GM12892 (cell line): ENCODE measurements at regions not wholly inside any gene's neighbourhood (a gene's known extent, or its start where the extent isn't known, plus 50 kb on each side); places are given as distances from the start of the nearest gene placed in this dataset.

Experiments used
- DNase-seq: peaks from one replicate; pipeline ENCODE4 v3.0.0; 2011; ENCODE audit not compliant: insufficient read length
- FAIRE-seq: peaks from 2 replicates; lab custom pipeline; 2011; peaks lifted over from hg19 to GRCh38; lab: Jason Lieb, UNC
- POLR2A ChIP-seq: IDR thresholded peaks from 2 replicates; pipeline ENCODE4 v1.6.1; 2011; ENCODE audit warnings: low read depth, low read length, control low read depth
- POLR2AphosphoS5 ChIP-seq: IDR thresholded peaks from 2 replicates; pipeline ENCODE4 v1.6.1; 2011; ENCODE audit warnings: low read depth, low read length, control low read depth
- TAF1 ChIP-seq: IDR thresholded peaks from 2 replicates; pipeline ENCODE4 v1.6.1; 2011; ENCODE audit warnings: low read depth, mild to moderate bottlenecking, control low read depth, low read length, borderline replicate concordance

DNA sequence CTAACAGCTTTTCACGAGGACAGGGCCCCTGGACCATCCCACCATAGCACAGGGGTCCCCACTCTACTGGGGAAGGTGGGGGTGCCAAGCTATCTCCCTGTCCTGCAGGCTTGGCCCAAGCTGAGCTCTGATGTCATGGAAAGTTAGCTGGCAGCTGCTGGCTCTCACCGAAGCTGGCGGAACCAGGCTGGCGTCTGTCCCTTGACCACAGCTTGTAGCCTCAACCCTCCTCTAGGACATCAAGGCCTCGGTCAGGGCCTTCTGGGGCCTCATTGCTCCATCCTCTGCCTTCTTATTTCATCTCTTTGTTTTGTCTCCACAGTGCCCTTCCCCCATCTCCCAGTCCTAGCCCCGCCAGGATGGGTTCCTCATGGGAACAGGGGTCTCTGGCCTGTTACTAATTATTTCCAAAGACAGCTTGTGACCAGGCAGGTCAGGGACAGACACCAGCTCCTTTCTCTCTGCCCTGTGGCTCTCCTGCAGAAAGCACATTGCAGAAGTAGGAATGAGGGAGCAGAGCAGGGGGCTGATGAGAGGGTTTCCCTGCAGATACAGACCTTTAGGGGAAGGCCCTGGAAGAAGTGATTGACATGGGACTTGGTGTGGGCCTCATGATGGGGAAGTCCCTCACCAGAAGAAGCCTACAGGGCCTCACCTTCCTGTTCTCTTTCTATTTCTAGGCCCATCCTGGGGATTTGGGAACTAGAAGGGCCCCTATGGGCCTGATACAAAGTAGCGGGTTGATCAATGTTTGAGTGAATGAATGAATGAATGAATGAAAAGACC lies 97.5 kb upstream of the ALX4 start:
- DNase-seq (no peak), FAIRE-seq (no peak)
- TF ChIP-seq TAF1 (no peak), POLR2A (no peak), POLR2AphosphoS5 (no peak)

DNA sequence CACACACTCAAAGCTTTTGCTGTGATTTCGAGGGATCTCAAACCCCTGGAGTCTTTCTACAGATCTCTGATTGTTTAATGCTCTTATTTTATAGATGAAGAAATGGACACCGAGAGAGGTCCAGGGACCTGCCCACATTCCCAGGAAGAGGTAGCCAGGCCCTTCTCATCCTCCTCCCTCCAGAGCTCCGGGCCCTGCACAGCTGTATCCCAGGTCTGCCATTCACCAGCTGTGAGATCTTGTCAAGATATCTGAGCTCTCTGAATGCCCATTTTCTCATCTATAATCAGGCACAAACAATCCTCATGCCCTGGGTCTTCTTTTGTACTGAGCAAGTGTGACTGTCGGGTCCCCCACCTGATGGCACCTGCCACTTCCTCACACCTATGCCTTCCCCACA lies 98.2 kb upstream of the ALX4 start:
- TF ChIP-seq POLR2A (no peak), POLR2AphosphoS5 (no peak), TAF1 (no peak)
- FAIRE-seq (no peak), DNase-seq (no peak)

DNA sequence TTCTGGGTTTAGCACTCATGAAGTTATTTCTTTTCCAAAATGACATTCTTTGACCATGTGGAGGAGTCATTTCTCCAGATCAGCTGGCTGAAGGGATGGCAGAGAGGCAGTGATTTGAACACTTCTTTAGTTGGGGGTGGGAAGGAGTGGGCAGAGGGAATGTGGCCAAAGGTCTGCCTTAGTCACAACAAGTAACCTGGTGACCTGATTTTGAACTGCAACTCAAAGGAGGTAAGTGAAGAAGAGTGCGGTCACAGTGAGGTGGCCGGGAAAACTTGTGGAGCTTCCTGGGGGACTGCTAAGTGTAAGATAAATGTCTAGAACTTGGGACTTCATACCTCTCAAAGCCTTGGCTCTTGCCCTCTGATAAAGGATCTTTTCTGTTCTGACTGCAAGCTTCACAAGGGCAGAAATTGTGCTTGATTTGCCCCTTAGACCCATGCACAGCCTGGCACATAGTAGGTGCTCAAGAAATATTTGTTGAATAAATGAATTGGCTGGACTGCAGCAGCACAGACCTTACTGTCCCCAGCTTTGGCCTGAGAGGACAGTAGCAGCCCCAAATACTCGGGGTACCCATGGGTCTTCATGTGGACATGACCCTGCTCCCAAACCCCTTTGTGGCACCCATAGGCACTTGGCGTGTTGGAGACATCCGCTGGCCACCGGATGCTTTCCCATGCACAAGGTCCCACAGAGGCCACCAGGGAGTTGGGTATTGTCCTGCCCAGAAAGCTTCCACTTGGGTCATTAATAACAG lies 99.0 kb upstream of the ALX4 start:
- TF ChIP-seq TAF1 (no peak), POLR2A (no peak), POLR2AphosphoS5 (no peak)
- FAIRE-seq (no peak), DNase-seq (no peak)

DNA sequence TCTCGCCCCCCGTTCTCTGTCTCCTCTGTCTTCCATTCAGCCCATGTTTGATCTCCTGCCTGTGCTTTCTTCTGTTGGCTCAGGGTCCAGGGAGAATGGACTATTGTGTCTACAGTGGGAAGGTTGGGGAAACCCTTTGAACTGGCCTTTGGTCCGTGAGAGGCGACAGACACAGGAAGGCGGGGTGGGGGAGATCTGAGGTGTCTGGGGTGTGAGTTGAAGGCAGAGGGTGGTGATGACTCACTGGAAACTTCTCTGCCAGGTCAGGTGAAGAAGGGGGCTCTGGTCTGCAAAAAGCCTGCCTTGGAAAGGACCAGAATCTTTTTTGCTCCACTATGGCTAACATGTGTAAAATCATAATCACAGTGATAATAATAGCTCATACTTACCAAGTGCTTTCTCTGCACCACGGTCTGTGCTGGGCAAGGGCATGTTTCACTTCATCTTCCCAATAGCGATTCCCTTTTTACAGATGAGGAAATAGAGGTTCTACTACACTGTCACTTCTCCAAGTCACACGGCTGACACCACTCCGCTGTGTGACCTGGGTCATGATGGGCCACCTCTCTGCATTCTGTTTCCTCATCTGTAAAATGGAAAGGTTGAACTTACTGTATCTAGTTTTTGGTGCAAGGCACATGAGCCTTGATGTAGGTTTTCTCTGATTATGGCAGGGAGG lies 99.8 kb upstream of the ALX4 start:
- no peak for FAIRE-seq
- no peak for TF ChIP-seq POLR2AphosphoS5
- no peak for TF ChIP-seq POLR2A
- DNase-seq = no peak

DNA sequence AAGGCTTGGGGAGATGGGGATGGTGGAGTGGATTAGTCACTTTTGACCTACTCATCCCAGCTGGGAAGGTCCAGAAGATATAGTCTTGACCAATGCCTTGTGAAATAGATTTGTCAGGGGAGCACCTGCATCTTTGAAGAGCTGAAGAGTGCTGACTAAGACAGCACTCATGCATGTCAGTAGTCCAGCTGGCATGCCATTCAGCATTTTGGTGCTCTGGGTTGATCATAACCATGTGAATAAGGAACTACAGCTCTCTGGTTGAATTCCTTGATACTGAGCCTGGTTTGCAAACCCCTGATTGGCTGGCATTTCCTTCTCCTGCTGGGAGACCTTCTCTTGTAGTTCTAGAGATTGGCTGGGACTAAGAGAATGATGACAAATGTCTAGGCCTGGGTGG lies 106.8 kb upstream of the ALX4 start:
- no peak for DNase-seq
- no peak for TF ChIP-seq TAF1
- no peak for TF ChIP-seq POLR2A
- no peak for TF ChIP-seq POLR2AphosphoS5
- FAIRE-seq = no peak

DNA sequence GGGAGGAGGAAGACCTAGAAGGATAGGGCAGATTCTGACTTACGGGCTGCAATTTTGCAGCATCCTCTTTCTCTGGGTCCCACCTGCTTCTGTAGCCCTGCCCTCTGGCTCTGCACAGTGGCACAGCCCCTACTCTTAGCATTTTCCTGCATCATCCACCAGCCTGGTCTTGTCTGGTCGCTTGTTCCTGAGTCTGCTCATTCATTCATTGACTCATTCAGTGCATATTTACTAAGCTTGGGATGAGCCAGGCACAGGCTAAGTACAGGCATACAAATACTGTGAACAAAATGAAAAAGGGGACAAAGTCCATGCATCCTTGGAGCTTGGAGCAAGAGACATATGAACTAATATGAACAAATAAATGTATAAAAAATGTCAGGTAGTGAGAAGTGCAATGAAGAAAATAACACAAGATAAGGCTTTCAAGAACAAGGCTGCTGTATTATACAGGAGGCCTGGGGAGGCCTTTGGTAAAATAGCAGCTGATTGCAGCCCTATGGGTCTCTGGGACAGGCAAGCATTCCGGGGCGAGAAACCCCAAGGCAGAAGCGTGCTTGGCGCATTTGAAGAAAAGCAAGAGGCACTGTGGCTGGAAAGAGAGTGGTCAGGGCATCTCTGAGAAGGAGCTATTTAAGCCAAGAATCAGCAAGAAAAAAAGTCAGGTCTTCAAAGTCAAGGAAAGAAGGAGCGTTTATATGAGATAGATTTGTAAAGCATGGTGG lies 108.0 kb upstream of the ALX4 start:
- no peak for FAIRE-seq
- TF ChIP-seq POLR2A (no peak), POLR2AphosphoS5 (no peak), TAF1 (no peak)
- DNase-seq = no peak

DNA sequence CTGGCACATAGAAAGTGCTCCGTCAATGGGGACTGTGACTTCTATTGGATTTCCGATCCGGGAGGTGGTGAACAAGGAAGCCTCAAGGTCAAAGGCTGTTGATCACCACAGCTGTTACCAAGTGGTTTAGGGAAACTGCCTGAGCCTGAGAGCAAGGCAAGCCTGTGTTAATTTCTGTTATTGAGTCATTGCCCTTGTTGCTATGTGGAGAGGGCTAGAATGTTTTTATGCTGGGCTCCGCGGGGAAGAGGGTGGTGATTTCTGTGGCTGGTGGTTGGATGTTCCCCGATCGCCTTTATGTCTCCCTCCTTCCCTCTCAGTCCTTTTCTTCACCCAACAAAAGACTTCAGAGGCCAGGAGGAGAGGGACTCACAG lies 108.5 kb upstream of the ALX4 start:
- TF ChIP-seq TAF1 (no peak), POLR2A (no peak), POLR2AphosphoS5 (no peak)
- FAIRE-seq (no peak), DNase-seq (no peak)

DNA sequence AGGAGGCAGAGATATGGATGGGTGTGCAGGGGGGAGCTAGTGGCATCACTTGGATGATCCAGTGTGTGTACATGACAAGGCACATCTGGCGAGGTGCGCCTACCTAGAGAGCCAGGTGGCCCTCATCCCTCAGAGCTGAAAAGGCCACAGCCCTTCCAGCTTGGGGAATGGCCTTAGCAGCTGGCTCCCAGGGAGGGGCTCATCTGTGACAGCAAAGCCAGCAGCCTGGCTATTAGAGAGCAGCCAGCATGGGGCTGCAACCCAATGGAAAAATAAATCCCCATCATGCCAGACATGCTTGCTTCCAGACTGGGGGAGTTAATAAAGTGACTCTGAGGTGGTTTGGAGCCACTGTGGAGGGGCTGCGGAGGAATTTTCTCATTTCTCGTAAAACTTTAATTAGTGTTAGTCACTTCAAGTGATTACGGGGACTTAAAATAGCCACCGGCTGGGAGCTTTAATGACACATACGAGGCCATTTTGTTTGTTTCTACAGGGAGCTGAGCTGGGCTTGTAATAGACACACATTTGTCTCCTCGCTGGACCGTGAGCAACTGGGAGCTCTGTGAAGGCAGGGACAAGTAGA lies 111.2 kb upstream of the ALX4 start:
- FAIRE-seq (no peak), DNase-seq (no peak)
- TF ChIP-seq POLR2A (no peak), TAF1 (no peak), POLR2AphosphoS5 (no peak)

DNA sequence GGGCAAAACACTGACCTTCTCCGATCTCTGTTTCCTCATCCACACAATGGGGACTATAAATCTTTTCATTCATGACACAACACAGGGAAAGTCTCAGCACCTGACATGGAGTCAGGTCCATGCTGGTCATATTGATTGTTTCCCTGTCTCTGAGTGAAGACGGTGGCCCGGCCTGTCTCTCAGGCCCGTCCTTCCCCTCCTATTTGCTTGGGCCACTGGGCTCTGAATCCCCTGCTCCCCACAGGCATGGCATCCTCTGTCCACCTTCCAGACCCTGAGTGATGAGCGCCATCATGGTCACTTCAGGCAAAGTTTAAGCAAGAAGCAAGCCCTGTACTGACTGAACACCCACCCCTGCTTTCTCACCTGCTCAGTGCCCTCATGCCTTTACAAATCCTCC lies 113.3 kb upstream of the ALX4 start:
- FAIRE-seq = peak; percentile 21
- DNase-seq = no peak
- TF ChIP-seq POLR2AphosphoS5 = no peak
- TF ChIP-seq POLR2A = no peak
- no peak for TF ChIP-seq TAF1

DNA sequence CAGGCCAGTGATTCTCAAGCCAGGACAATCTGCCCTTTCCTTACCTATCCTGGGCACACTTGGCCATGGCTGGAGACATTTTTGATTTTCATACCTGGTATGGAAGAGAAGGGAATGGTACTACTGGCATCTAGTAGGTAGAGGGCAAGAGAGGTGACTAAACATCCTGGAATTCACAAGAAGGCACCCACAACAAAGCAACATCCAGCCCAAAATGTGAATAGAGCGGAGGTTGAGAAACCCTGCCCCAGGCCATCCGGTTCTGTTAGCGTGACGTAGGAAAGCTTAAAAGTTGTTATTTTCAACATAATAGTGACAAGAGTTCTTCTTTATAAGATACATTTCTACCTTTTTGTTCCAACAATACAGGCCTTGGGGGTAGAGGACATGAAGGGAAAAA lies 114.9 kb upstream of the ALX4 start:
- DNase-seq (no peak), FAIRE-seq (no peak)
- no peak for TF ChIP-seq TAF1
- TF ChIP-seq POLR2A = no peak
- TF ChIP-seq POLR2AphosphoS5 = no peak
